GM21360 (cell line): ENCODE measurements at regions not wholly inside any gene's neighbourhood (a gene's known extent, or its start where the extent isn't known, plus 50 kb on each side); places are given as distances from the start of the nearest gene placed in this dataset.
"Not testable (repeated sequence)": the region's sequence is repeated elsewhere in the genome, so short reads cannot be mapped to it uniquely, and the experiment has no call there.

Experiments used
- ATAC-seq: cut with Tn5 transposase; IDR thresholded peaks from one replicate; pipeline ENCODE4 v1.9.1; 2021; ENCODE audit warnings: mild to moderate bottlenecking, moderate library complexity; ENCODE audit not compliant: unreplicated experiment

GRCh38 chr10:62492870-62493180 lies 118.7 kb downstream of the ZNF365 start:
- no peak for ATAC-seq

DNA sequence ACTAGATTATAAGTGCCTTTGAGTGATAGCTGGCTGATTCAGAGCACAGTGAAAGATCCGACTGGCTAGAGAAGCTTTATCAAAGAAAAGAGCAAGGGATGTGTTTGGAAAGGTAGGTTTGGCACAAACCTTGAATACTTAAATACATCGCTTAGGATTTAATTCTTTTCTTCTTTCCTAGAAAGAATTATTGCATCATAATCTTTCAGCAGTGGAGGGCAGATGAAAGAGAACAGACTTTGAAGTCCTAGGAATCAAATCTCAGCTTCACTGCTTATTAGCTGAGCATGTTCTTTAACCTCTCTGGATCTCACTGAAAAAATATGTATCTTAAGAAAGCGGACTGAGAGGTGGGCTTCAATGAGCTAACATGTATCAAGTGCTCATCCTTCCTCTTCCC lies 122.8 kb downstream of the ZNF365 start:
- ATAC-seq: no peak

DNA sequence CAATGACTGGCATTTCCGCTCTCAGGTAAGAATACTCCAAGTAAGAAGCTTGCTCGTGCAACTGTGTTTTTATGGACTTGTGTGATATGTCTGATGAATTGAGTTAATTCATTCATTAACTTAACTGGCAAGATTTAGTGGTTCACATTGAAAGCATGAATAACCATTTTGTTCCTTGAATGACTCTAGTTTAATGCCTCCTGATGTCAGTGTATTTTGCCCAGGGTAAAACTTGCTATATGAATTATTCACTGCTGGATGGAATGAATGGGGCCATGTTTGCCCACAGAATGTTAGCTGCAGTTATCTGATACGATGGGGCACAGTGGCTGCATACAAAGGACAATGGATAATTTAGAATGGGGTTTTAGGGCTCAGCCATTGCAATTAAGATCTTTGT lies 124.1 kb downstream of the ZNF365 start:
- no peak for ATAC-seq

GRCh38 chr10:62500116-62500515 lies 125.9 kb downstream of the ZNF365 start:
- not testable (repeated sequence) for ATAC-seq

GRCh38 chr10:62501547-62501946 lies 127.4 kb downstream of the ZNF365 start:
- no peak for ATAC-seq

DNA sequence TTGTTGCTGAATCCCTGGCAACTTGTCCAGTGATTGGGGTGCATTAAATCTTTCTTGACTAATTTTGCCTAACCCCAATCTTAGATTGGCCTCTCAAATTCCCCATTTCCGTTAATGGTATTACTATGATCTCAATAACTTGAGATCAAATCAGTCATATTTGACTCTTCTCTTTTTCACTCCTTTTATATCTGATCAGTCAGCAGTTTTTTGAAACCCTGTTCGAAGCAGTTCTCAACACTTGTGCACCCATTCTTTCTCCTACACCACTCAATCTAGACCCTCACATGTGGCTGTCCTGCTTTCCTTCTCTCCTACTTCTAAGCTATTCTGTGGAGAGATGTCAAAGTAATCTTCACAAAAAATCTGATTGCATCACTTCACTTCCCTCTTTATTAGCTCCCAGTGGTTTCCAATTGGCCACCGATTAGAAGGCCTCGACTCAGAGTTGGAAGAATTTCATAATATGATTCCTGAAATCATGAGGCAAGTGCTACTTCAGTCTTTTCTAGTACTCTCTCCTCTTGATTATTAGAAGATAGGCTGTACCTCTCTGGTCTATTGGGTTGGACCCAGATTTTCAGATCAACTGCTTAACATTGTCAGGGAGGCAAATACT lies 128.9 kb downstream of the ZNF365 start:
- ATAC-seq: no peak

GRCh38 chr10:62503872-62504271 lies 129.7 kb downstream of the ZNF365 start:
- no peak for ATAC-seq

DNA sequence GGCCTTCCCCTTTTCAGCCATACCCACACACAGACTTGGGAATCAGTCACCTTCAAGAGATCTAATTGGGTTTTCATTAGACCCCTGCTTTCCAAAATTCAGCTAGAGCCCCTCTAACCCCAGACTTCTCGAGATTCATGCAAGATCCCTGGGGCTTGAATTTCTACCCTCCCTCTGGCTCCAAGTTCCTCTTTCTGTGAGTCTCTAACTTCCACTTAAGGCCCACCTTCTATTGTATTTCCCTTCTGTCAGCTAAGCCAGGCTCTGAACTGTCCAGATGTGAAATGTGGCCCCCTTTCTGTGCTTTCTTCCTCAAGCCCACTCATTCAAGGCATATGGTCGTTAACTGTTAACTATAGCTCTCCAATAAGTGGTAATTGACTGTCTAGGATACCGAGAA lies 132.2 kb downstream of the ZNF365 start:
- no peak for ATAC-seq

DNA sequence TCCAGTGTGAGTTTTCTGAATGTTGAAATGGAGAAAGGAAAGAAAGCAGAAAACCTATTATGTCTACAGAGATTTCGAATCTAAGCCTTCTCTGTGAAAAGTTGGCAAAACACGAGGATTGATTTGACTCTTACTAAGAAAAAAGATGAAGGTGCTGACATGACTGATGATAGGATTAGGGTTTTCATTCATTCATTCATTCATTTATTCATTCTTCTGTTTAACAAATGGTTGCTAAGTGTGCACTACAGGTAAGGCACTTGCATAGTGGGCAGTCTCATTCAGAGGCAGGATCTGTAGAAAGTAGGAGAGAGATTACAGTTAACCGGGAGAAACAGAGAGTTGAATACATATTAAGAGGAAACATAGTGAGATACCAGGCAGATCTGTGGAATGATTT lies 137.1 kb downstream of the ZNF365 start:
- no peak for ATAC-seq

GRCh38 chr10:62511656-62512055 lies 137.5 kb downstream of the ZNF365 start:
- ATAC-seq: peak; percentile 72

- no peak for ATAC-seq
Measured at GRCh38 chr10:62512732-62513475, 138.7 kb downstream of the ZNF365 start.

DNA sequence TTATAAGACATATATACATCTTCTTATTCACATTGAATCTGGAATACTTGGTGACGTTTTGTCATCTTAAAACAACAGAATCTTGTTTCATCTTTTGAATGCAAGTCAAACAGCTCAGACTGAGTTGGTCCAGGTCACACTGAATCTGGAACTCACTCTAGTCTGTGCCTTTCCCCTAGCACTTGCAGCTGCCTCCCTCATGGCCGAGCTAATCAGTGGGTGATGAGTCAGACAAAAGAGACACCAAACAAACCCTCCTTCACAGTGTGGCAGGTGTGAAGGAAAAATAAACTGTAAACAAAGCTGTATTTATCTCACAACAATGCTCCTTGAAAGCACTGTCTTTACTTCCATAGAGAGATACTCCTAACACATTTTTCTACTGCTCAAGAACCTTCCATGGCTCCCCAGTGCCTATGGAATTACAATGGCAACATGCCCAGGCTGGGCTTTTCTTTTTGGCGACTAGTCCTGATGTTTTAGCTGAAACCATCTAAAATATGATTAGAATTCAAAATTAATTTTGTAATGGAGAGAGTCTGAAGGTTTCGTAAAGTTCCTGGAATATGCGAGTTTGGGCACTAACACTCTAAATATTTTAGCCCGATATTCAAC lies 140.0 kb downstream of the ZNF365 start:
- ATAC-seq: no peak

DNA sequence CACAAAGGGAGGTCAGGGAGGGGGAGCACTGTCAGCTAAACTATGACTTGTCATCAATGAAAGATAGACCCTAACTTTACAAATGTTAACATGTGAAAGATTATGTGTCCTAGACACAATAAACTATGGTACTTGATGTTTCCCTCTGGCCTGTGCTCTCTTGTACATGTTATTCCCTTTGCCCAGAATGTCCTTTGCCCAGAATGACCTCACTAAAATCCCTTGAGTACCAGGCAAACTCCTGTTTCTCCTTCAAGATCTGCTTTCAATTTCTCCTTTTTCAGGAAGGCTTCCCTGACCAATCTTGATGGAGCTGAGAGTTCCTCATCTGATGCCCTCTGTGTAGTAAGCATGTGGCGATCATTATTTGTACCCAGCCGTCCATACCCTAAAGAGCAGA lies 143.1 kb downstream of the ZNF365 start:
- no peak for ATAC-seq

DNA sequence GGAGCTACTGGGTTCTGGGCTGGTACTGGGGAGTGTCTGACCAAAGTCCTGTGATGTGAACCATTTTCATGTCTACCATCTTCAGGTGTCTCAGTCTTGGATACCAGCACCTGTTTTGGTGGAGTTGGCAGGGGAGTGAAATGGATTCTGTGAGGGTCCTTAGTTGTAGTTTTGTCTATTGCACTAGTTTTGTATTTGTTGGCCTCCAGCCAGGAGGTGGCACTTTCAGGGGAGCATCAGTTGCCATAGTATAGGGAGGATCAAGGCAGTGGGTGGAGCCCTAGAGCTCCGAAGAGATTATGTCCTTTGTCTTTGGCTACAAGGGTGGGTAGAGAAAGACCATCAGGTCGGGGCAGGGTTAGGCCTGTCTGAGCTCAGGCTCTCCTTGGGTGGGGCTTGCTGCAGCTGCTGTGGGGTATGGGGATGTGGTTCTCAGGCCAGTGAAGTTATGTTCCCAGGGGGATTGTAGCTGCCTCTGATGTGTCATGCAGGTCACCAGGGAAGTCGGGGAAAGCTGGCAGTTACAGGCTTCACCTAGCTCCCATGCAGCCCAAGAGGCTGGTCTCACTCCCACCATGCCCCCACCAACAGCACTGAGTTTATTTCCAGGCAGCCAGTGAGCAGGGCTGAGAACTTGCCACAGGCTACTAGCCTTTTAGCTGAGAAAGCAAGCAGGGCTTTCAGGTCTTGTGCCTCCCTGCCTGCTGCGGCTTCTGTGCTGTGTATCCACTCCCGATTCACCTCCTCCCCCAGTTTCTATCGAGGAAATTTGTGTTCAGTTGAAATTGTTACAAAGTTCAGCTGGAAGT lies 153.1 kb downstream of the ZNF365 start:
- peak; percentile 44 for ATAC-seq

DNA sequence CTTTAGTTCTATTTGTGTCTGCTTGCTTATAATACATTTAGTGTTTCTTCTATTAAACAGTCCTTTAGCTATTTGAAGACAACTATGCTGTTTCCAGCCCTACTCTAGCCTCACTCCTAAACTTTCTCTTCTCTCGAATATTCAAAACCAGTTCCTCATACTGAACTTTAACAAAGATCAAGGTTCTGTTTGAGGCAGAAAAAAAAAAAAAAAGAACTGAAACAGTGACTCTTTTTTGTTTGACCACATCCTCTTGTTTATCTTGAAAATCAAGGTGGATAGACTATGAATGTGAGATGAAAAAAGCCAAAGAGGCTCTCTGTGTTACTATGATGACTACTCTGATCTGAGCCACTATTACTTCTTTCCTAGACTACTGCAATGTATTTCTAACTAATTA lies 154.3 kb downstream of the ZNF365 start:
- peak; percentile 92 for ATAC-seq

DNA sequence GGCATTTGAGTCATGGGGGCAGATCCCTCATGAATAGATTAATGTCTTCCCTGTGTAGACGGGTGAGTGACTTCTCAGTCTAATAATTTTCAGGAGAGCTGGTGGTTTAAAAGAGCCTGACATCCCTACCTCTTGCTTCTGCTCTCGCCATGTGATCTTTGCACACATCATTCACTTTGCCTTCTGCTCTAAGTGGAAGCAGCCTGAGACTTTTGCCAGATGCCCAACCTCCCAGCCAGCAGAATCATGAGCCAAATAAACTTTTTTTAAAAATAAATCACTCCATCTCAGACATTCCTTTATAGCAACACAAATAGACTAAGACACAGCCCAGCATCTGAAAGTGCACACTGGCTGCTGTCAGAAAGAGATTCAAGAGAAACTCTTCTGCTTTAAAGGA lies 155.2 kb downstream of the ZNF365 start:
- no peak for ATAC-seq

DNA sequence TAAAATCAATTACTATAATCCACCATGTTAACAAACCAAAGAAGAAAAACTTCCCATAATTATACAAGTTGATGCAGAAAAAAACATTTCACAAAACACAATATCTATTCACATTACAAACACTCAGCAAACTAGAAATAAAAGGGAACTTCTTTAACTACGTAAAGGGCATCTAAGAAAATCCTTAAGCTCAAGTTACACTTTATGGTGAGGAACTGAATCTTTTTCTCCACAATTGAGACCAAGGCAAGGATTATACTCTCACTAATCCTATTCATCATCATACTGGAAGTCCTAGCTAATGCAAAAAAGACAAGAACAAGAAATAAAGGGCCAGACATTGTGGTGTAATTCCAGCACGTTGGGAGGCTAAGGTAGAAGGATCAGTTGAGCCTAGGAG lies 159.9 kb downstream of the ZNF365 start:
- no peak for ATAC-seq

- ATAC-seq: no peak
Measured at GRCh38 chr10:62538606-62539005, 164.4 kb downstream of the ZNF365 start.

DNA sequence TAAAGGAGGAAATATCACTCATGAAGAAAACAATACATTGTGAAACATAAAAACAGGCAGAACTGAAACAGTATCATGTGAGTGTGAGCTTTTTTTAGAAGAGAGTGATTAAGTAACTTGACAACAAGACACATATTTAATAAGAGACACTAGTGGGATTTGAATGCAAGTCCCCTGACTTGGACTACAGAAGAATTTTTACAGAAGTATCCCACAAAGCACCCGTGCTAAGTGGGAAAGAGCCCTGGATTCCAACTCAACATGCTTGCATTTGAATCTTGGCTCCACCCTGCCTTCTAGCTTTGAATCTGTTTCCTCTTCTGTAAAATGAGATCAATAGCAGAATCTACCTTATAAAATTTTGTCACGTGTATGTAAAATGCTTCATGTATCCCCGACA lies 166.2 kb downstream of the ZNF365 start:
- no peak for ATAC-seq

GRCh38 chr10:62541811-62542210 lies 167.6 kb downstream of the ZNF365 start:
- ATAC-seq: no peak

DNA sequence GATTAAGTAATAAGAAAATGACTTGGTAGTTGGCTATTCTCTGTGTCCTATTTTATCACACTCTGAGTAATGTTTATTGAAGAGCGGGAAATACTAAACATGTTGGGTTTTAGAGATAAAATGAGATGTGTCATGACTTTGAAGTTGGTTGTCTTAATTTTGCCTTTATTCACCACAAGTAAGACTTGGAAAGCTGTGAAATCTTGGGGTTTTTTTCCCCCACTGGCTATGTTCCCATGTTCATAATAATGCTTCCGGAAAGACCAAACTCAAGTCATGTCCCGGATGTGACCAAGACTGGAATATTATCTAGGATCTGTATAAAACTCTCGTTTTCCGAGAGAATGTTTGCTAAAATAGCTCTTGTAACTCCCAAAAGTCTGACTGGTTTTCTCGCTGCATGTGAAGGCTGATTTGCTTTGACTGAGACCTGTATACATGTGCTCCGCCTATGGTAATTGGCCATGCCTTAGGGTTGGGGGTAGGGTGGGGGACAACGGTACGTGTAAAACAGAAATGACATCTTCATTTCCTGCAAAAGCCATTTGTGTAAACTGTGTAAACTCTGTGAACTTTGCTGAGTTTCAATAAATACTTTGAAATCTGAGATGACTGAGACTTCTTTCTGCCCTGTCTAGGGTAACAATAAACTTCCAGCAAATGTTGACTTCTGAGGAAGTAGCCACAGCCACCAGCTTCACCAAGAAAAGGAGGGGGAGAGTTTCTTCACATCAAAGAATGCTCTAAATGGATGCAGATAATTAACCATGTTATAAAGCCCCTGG lies 169.6 kb downstream of the ZNF365 start:
- ATAC-seq: no peak
